ENCODE measurements at regions not wholly inside any gene's neighbourhood (a gene's known extent, or its start where the extent isn't known, plus 50 kb on each side); places are given as distances from the start of the nearest gene placed in this dataset.
"Not testable (repeated sequence)": the region's sequence is repeated elsewhere in the genome, so short reads cannot be mapped to it uniquely, and the experiment has no call there.

DNA sequence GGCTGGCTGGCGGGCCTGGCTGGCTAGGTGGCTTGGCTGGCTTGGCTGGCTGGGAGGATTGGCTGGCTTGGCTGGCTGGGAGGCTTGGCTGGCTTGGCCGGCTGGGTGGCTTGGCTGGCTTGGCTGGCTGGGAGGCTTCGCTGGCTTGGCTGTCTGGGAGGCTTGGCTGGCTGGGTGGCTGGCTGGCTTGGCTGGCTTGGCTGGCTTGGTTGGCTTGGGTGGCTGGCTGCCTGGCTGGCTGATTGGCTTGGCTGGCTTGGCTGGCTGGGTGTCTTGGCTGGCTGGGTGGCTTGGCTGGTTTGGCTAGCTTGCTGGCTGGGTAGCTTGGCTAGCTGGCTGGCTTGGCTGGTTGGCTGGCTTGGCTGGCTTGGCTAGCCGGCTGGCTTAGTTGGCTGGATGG lies 2817.8 kb downstream of the RPIA start:
- TF ChIP-seq, protein P1, sequence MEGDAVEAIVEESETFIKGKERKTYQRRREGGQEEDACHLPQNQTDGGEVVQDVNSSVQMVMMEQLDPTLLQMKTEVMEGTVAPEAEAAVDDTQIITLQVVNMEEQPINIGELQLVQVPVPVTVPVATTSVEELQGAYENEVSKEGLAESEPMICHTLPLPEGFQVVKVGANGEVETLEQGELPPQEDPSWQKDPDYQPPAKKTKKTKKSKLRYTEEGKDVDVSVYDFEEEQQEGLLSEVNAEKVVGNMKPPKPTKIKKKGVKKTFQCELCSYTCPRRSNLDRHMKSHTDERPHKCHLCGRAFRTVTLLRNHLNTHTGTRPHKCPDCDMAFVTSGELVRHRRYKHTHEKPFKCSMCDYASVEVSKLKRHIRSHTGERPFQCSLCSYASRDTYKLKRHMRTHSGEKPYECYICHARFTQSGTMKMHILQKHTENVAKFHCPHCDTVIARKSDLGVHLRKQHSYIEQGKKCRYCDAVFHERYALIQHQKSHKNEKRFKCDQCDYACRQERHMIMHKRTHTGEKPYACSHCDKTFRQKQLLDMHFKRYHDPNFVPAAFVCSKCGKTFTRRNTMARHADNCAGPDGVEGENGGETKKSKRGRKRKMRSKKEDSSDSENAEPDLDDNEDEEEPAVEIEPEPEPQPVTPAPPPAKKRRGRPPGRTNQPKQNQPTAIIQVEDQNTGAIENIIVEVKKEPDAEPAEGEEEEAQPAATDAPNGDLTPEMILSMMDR (conservative IDR thresholded peaks at IDR 0.05; ENCODE audit: low read depth, low read length): not testable (repeated sequence)
- TF ChIP-seq EZH2 (IDR thresholded peaks at IDR 0.05; ENCODE audit: borderline replicate concordance, low read depth, low read length, poor library complexity, severe bottlenecking): not testable (repeated sequence)
